NCI-H187 (cell line): ENCODE measurements at regions not wholly inside any gene's neighbourhood (a gene's known extent, or its start where the extent isn't known, plus 50 kb on each side); places are given as distances from the start of the nearest gene placed in this dataset.
"Not testable (repeated sequence)": the region's sequence is repeated elsewhere in the genome, so short reads cannot be mapped to it uniquely, and the experiment has no call there.

ENCODE experiments used
- DNase-seq, 2 experiments: peaks; one replicate each; lab custom pipeline; 2025; lab: John Stamatoyannopoulos, UW

GRCh38 chr6:85838351-85839119, 195.8 kb upstream of the SYNCRIP start:
- not testable (repeated sequence) for DNase-seq

GRCh38 chr6:85828973-85829372, 186.3 kb upstream of the SYNCRIP start:
- no peak for DNase-seq

DNA sequence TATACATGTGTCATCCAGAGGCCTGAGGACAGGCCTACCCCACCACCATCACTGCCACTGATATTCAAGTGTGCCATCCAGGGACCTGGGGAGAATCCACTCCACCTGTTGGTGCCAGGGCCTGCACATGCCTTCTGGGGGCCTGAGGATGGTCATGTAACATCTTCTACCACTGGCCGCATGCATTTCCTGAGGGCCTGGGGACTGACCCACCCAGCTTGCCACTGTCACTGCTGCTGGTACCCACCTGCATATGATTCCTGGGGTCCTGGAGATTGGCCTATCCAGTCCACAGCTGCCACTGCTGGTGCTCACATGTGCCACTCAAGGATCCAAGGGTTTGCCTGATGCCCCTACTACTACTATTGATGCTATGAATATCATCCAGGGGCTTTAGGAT, 184.3 kb upstream of the SYNCRIP start:
- DNase-seq, result no peak

- DNase-seq, result no peak
Measured at GRCh38 chr6:85824329-85824728, 181.6 kb upstream of the SYNCRIP start.

GRCh38 chr6:85810558-85810957, 167.9 kb upstream of the SYNCRIP start:
- DNase-seq, result no peak

- no peak for DNase-seq
Measured at GRCh38 chr6:85803721-85804120, 161.0 kb upstream of the SYNCRIP start.

DNA sequence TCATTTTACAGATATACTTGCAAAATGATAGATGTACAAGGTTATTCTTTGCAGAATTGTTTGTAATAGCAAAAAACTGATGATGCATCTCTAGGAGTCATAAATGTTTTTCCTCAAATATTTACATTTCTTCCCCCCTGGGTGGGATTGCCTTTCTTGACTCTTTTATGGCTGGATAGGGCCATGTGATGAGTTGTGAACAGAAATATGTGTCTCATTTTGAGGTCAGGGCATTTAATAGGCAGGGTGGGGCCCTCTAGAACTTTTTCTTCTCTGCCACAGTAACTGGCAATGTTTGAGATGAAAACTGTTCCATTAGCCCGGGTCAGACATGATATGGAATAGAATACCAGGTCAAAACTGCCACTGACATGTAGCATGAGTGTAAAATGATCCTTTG, 159.5 kb upstream of the SYNCRIP start:
- DNase-seq, result no peak

GRCh38 chr6:85798931-85799652, 156.4 kb upstream of the SYNCRIP start:
- no peak for DNase-seq

GRCh38 chr6:85797993-85798392, 155.3 kb upstream of the SYNCRIP start:
- no peak for DNase-seq

GRCh38 chr6:85795945-85796344, 153.3 kb upstream of the SYNCRIP start:
- no peak for DNase-seq

- no peak for DNase-seq
Measured at GRCh38 chr6:85792254-85792653, 149.6 kb upstream of the SYNCRIP start.

GRCh38 chr6:85775883-85776282, 133.2 kb upstream of the SYNCRIP start:
- DNase-seq, result no peak

- DNase-seq, result no peak
Measured at GRCh38 chr6:85772641-85773040, 130.0 kb upstream of the SYNCRIP start.

GRCh38 chr6:85771925-85772430, 129.3 kb upstream of the SYNCRIP start:
- no peak for DNase-seq

DNA sequence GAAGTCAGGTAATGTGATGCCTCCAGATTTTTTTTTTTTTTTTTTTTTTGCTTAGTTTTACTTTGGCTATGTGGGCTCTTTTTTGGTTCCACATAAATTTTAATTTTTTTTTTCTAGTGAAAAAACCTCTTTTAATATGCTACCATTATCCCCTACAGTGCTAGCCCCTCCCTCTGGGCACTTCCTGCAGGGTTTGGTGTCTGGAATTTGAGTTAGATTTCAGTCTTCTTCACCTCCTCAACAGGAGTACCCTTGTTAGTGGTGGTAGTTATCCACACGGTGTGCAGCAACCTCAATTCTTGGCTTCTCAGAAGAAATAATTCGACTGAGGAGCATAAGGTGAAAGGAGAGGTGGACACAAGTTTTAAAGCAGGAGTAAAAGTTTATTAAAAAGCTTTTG, 128.8 kb upstream of the SYNCRIP start:
- no peak for DNase-seq

DNA sequence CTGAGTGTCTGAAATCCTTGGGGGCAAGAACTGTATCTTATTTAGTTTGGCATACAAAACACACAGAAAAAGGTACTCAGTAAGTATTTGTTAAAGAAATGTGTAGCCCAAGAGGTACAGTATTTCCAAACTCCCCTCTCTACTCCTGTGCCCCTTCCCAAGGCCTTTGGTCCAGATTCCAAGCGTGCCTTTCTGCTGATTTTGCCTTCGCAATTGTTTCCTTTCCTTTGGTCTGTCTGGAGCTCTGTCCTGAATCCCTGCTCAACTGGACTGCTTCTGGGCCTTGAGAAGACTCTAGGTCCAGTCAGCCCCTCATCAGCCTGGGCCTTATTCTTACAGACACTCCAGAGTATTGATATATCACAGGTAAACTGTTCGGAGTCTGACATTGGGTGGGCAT, 122.2 kb upstream of the SYNCRIP start:
- DNase-seq, result no peak

- no peak for DNase-seq
Measured at GRCh38 chr6:85756982-85757381, 114.3 kb upstream of the SYNCRIP start.

DNA sequence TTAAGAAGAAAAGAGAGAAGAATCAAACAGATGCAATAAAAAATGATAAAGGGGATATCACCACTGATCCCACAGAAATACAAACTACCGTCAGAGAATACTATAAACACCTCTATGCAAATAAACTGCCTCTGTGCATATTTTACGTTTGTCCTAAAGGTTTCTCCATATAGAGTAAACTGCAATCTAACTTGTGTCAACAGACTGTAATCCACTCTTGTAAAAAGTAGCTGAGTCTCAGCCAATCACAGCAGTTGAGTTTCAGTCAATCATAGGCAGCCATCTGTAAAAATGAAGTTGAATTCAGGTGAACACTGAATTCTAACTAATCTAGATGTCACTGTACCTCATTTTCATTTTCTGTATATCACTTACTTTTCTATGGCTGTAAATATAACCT, 112.2 kb upstream of the SYNCRIP start:
- DNase-seq, result no peak

GRCh38 chr6:85752602-85753001, 109.9 kb upstream of the SYNCRIP start:
- DNase-seq, result no peak

DNA sequence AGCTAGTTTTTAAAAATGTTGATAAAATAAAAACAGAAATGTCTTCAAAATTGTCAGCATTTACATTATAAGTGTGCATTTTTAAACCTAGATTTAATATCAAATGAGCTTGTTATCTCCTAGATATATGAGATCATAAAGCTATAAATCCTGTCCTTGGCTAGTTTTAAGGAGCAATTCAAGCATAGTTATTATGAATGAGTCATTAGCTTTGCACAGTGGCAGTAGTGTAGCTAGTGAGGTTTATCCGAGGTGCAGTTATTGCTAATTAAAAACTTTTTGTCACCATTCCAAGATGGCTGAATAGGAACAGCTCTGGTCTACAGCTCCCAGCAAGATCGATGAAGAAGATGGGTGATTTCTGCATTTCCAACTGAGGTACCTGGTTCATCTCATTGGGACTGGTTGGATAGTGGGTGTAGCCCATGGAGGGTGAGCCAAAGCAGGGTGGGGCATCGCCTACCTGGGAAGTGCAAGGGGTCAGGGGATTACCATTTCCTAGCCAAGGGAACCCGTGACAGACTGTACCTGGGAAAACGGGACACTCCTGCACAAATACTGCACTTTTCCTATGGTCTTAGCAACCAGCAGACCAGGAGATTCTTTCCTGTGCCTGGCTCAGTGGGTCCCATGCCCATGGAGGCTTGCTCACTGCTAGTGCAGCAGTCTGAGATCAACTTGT, 108.8 kb upstream of the SYNCRIP start:
- DNase-seq, result no peak

DNA sequence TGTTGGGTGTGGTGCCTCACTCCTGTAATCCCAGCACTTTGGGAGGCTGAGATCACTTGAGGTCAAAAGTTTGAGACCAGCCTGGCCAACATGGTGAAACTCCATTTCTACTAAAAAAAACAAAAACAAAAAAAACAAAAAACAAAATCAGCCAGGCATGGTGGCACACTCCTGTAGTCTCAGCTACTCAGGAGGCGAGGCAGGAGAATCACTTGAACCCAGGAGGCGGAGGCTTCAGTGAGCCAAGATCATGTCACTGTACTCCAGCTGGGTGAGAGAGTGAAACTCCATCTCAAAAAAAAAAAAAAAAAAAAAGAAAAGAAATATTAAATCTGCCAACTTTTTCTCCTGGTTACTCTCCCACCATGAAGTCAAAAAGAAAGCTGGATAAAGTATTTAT, 107.5 kb upstream of the SYNCRIP start:
- not testable (repeated sequence) for DNase-seq

- no peak for DNase-seq
Measured at GRCh38 chr6:85749236-85749635, 106.5 kb upstream of the SYNCRIP start.

DNA sequence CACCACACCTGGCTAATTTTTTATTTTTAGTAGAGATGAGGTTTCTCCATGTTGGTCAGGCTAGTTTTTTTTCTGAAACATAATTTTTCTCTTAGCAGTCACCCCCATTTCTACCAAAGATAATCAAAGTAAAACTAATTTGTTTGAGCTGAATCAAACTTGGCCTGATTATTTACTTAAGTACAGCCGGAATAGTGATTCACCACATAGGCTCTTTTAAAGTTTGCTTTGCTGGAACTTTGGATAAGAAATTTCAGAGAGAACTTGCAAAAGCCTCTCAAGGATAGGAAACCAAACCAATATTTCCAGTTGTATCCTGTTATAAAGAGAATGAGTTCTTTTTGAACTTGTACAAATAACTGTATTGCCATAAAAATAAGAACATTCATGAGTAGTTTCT, 105.0 kb upstream of the SYNCRIP start:
- no peak for DNase-seq
